Erythroblast (primary cell): ENCODE measurements at regions not wholly inside any gene's neighbourhood (a gene's known extent, or its start where the extent isn't known, plus 50 kb on each side); places are given as distances from the start of the nearest gene placed in this dataset.

Experiments
- GATA1 ChIP-seq: IDR thresholded peaks from 2 replicates; pipeline ENCODE4 v1.6.1; 2011; ENCODE audit warnings: low read depth, mild to moderate bottlenecking, control low read depth, low read length, moderate library complexity
- POLR2A ChIP-seq: IDR thresholded peaks from 2 replicates; pipeline ENCODE4 v1.6.1; 2011; ENCODE audit warnings: mild to moderate bottlenecking, low read length

- TF ChIP-seq POLR2A: no peak
- no peak for TF ChIP-seq GATA1
Measured at GRCh38 chr1:90779573-90779972, 62.5 kb upstream of the BARHL2 start.
